ENCODE measurements at regions not wholly inside any gene's neighbourhood (a gene's known extent, or its start where the extent isn't known, plus 50 kb on each side); places are given as distances from the start of the nearest gene placed in this dataset.
"Not testable (repeated sequence)": the region's sequence is repeated elsewhere in the genome, so short reads cannot be mapped to it uniquely, and the experiment has no call there.

DNA sequence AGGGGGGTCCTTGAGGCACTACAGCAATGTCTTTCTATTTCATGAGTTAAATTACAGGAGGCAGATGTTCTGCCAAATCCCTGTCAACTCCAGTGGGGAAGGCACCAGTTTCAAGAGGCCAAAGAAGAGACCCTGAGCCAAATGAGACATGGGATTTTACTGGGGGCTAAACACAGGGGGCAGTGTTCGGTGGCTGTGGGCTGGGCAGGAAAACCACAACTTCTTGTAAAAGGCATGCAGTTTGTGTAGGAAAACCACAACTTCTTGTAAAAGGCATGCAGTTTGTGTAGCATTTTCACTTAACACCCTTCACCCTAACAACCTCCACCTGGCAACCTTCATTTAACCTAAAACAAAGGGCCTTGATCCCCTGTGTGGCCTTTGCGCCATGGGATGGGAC, 61.0 kb downstream of the POLR2M start:
- DNase-seq = no peak

DNA sequence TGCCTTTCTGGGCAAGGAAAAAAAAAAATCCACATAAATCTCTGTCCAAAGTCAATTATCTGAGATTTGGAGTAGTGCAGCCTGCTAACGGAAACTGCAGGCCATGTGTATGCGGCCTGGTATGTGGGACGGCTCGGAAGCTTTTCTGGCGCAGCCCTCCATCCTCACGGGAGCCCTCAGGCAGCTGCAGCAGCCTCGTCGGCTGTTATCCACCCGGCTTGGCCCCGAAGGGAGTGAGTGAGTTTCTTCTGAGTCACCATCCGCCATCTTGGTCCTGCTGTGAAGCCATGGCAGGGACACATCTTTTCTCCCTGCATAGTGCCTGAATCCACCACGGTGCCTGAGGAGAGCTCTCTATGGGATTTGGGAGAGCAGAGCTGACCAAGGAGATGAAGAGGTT, 62.8 kb downstream of the POLR2M start:
- no peak for DNase-seq

DNA sequence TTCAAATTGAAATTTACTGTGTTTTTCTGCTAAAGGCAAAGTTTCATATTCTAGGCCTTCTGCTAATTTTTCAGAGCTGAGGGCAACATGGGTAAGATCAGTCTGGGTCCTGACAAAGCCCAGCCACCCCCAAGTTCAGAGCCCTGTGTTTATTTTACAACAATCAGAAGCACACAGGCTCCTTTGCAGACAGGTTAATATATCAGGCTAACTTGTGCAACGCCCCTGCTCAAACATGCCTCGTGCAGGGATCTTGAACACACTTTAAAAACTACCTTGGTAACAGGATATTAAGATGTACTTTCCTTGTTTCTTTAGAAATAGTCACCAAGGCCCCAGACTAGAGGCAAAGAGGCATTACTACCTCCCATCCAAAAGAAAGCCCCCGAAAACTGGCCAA, 64.0 kb downstream of the POLR2M start:
- no peak for DNase-seq

DNA sequence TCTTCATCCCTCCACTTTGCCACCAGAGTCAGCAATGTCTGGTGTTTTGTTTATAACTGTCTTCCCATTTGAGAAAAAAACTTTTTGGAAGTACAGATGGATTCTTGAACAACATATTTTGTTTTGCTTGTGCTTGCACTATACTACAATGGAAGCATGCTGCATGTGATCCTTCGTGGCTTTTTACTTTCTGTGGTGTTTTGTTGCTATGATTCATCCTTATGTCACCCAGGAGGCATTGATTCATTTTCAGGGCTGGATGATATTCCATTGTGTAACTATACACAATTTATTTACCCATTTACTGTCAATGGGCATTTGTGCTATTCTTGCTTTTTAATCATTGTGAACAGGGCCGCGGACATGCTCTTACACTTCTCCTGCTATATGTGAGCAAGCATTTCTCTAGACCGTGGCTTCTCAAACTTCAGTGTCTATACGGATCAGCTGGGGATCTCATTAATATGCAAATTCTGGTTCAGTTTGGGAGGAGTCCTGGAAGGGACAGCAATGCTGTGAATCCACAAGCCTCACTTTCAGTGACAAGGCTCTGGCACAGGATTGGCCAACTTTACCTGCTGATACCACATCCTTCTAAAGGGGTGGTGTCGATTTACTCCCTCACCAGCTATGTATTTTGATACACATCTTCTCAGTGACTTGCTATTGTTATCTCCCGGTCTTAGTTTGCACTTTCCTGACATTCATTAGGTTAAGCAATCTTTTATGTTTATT, 65.9 kb downstream of the POLR2M start:
- no peak for DNase-seq

DNA sequence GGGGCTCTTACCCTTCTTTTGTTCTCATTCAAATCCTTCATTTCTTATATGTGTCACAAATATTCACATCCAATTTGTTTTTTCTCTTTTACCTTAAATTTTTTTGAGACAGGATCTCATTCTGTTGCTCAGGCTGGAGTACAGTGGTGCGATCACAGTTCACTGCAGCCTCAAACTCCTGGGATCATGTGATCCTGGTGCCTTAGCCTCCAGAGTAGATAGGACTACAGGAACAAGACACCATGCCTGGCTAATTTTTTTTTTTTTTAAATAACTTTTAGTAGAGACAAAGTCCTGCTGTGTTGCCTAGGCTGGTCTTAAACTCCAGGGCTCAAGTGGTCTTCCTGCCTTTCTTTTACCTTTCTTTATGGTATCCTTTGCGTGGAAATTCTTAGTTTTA, 66.5 kb downstream of the POLR2M start:
- DNase-seq = no peak

DNA sequence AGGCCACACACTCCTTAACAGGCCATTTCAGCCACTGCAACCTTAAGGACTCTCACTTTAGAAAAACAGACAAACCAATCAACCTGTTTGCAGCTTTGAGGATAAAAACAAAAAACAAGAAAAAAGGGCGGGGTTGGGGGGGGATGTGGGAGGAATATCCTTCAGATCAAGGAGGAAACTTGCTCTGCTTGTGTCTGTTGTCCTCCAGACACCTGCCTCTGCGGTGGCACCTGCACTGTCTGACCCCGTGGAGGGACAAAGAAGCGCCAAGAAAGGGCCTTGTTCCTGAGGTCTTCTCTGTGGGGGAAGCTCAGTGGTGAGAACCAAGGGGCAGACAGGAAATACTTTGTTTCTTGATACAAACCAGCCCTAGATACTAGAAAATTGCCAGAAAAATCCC, 70.5 kb downstream of the POLR2M start:
- no peak for DNase-seq

DNA sequence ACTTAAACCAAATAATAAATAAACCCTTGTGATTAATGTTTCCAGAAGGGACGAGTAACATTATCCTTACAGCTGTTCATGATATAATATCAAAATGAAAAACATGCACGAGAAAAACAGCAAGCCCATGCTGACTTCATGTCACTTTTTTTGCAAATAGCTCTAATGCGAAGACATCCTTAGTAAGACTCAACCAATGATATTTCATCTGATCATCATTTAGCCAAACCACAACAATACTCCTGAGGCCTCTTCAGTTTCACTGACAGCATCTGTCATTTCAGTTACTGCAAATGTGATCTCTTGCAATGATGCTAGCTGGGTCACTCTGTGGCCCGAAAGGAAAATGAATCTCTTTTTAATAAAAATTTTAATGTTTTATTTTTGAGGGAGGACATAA, 74.0 kb downstream of the POLR2M start:
- peak; percentile 24 for DNase-seq

DNA sequence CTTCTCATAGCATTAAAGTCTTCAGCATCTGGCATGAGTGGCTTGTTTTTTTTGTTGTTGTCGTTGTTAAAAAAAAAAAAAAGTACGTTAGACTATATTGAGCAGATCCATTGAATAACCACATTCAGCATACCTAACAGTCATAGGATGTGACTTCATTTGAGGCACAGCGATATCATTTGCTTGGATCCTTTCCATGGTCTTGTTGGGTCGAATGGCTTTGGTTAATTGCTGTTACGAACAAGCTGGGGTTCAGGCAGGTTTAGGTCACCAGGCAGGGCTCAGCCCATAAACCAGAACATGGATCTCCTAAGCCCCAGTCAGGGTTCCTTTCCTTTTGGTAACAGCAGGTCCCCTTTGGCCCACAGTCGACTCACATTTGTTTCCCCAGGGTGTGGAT, 76.2 kb downstream of the POLR2M start:
- DNase-seq = no peak

DNA sequence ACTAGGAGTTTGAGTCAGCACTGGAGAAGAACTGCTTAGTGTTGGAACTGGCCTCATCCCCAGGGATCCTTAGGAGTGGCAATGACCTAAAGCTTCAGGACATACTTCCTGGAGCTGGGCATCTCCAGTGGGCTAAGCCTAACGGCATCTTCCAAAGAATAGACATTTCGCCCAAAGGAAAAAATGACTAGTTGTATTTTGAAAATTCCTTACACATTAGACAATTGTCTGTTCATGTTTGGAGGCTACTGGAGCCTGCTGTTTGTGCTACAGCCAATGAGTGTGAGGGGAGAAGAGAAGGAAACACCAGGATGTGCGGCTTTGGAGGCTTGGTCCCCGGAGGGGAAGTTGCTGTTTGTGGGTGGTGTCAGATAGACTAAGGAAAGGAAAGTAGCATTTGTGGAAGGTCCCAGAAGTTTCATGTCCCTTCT, 77.6 kb downstream of the POLR2M start:
- DNase-seq = no peak

DNA sequence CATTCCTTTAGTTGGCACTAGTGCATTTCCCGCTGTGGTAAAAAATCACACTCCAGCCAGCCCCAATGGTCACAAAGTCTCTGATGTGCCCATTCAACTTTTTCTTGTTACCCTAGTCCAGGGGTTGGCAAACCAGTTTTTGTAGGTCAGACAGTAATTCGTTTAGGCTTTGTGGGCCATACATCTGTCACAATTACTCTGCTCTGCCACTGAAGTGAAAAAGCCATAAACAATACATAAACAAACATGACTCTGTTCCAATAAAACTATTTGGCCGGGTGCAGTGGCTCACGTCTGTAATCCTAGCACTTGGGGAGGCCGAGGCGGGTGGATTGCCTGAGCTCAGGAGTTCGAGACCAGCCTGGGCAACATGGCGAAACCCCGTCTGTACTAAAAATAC, 78.5 kb downstream of the POLR2M start:
- DNase-seq = no peak

DNA sequence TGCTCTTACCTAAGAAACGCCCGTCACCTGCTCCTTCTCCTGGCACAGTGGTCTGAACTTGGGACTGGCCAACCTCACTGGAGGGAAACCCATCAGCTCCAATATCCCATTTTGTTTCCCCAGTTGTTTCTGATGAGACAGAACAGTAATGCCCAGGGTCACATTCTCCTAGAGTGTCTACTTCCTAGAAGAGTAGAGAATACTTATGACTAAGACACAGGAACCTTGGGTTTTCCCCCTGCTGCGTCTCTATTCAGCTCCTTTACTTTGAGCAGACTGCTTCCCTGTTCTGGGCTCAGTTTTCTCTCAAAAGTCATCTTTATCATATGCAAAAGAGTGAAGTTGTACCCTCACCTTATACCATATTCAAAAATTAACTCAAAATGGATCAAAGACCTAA, 79.4 kb downstream of the POLR2M start:
- DNase-seq = no peak

DNA sequence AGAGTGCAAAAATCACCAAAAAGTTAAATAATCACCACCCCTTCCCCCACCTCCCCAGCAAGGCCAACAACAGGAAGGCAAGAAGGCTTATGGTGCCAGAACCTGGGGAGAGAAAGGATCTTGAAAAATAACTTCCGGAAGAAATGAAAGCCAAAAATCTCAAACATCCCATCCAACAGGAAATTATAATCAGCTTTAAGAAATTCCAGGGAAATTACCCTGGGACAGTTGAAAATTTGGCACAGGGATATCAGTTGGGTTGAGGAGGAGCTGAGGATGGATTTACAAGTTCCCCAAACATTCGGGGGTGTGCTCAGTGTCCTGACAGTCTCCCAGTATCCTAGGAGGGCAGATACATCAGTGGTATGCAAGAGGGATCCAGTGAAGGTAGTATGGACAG, 82.7 kb downstream of the POLR2M start:
- no peak for DNase-seq

DNA sequence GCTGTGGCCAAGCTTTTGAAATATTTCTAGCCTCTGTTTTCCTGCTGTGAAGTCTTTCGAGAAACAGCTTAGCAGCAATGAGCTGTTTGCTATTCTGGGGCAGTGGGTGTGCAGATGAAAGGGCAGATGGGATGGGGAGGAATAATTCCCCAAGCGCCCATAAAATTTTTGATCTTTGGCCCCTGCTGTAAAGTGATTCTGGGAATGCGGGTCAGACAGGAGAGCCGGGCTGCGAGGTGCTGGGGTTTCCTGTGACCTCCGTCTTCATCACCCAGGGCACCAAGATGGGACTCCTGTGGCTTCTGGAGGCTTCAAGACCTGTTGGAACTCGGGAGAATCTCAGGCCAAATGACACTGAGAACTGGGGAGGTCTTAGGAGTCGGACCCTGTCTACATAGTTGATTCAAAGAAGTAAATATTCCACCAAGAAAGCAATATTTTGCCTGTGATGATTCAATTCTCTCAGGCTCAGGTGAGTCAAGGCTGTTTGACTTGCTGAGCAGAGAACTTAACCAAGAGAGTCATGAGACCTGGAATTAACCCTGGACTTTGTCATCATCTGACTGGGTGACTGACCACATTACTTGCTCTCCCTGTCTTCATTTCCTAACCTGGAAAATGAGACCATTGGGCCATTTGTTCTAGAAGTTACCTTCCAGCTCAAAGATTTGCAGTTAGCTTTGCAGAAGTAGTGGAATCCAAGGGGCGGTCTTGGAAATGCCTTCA, 86.4 kb downstream of the POLR2M start:
- no peak for DNase-seq

DNA sequence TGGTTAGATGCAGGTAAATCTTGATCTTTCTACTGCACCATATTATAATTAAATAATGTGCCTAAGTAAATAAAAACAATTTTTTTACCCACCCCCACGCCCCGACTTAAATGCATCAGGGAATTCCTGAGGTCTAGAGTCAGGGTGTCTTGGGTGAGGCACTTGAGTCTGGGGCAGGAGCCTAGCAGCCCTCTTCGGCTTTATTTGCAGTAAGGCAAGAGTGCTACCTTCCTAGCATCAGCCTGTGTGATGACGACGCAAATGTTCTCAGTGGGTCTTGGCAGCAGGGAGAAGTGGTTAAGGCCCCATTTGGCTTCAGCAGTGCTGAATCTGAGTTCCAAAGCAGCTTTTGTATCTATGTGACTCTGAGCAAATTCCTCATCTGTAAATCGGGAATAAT, 88.7 kb downstream of the POLR2M start:
- DNase-seq = no peak

DNA sequence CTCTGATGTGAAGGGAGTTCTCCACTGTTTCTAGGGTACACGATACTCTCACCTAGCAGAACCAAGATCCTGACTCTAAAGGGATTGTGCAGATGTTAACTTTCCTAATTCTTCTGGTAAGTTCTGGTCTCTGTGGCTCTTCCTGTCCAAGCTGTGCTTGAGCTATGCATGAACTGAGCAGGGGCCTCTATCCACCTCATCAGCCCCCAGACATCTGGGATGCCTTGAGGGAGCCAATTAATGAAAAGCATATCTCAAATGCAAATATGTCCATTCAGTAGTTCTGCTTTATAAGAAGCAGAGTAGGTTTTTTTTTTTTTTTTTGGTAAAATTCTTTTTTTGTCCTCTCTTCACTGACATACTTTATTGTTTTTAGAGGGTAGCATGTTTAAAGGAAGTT, 89.6 kb downstream of the POLR2M start:
- no peak for DNase-seq

DNA sequence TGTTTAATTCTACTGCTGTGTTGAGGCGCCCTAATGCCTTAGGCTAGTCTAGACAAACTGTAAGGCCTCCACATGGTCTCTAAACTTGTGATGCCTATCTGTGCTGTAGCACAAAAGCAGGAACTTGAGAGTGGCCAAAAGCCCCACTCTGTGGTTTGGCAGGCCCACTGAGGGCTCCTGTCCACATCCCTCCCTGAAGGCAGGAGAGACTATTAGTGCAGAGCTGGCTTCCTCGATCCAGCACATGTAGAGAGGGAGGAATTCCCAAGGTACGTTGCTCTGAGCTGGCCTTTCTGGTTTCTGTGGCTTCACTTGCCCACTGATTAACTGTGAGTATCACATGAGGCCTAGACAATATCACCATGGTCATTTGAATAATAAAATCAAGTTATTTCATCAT, 90.6 kb downstream of the POLR2M start:
- DNase-seq = no peak

DNA sequence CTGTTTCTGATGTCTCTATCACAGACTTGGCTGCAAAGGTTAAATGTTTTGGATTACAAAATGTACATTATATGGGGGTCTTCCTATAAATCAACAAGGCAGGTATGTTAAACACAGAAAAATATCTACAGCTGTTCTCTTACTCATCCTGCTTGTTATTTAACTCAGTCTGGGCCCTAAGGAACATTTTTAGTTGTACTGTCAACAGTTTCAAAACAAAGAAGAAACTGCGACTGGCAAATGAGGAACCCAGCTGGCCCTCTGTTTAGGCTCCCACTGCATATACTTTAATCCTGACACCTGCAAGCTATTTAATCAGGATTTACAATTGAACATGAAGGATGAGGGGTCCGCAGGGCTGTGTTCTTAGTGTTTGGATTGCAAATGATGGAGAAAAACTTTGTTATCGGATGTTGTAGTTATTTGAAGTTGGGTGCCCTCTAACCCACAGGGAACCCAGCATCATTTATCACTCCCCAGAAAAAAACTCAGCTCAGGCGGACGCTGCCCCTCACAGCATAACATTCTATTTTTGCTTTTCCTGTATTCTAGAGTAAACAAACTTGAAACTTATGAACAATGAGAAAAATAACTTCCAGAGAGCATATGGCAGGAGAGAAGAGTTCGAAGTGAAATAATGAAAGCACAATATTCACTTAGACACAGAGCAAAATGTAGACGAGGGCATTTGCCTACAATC, 91.2 kb downstream of the POLR2M start:
- DNase-seq = no peak

DNA sequence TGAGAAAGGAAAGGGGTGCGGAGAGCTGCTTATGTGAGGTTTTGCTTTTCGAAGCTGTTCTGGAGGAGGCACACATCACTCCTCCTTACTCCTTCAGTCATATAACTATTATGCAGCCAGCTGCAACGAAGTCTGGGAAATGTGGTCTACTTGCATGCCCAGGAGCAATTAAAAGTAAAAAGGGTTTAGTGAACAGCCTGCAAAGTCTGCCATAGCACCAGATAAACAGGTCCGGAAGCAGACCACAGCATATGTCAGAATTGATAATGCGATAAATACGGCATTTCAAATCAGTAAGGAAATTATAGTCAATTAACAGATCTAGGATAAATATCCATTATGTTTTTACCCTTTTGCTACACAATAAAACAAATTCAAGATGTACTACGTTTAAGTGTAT, 99.5 kb downstream of the POLR2M start:
- DNase-seq = no peak

DNA sequence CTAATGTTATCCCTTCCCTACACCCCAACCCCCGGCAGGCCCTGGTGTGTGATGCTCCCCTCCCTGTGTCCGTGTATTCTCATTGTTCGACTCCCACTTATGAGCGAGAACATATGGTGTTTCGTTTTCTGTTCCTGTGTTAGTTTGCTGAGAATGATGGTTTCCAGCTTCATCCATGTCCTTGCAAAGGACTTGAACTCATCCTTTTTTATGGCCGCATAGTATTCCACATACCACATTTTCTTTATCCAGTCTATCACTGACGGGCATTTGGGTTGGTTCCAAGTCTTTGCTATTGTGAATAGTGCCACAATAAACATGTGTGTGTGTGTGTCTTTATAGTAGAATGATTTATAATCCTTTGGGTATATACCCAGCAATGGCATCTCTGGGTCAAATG, 102.8 kb downstream of the POLR2M start:
- DNase-seq = not testable (repeated sequence)

DNA sequence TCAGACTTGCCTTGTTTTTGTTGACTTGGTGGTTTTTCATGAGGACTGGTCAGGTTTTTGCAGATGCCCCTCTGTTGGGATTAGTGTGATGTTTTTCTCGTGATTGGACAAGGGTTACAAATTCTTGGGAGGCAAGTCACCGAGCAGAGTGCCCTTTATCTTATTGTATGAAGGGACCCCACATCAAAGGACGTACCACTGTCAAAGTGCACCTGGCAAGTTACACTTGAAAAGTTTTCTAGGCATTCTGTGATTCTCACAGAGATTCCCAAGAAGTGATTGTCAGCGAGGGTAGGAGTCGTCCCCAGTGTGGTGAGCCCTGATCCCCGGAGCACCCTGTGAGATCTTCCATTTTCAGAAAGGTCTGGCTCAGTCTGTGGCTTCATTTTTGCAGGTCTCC, 110.1 kb downstream of the POLR2M start:
- DNase-seq = no peak

DNA sequence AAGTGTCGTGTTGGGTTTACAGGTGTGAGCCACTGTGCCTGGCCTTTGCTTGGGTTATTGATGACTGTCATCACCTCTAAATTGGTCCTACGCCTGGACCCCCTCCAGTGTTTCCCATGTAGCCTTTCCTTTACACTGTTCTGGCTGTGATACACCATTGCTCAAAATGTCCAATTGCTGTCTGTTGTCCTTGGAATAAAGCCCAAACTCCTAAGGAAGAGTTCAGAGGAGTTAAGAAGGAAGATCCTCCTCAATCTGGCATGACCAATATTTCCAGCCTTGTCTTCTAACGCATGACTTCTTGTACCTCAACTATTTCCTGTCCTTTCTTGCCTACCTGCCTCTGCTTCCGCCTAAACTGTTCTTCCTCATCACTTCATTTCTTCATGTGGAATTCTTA, 113.1 kb downstream of the POLR2M start:
- no peak for DNase-seq

DNA sequence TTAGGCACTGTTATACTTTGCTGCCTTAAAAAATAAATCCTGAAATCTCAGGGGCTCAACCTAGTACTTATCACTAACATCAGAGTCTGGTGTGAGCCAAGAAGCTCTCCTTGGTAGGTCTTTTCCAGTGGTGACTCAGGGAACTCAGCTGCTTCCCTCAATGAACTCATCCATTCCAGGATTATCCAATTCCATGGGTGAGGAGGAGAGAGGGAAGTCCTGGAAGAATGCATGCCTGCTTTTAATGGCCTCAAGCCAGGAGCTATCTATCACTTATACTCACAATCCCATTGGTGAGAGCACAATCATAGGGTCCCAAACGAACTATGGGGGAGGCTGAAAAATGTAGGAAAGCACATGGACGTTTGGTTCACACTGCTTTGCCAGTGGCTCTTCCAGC, 113.6 kb downstream of the POLR2M start:
- DNase-seq = no peak

DNA sequence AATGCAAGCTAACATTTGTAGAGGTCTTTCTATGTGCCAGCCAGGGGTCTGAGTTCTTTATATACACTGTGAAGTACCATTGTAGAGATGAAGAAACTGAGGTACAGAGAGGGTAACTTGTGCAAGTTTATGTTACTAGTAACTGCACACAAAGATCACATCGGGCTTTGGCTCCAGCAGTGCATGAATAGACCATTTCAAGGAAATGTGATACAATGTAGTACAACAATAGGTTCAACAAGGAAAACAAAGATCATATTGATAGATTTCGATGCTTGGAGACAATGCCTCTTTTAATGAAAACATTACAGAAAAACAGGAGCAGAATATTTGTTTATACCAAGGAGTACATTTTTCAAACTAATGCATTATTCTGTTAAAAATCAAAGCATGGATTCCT, 115.3 kb downstream of the POLR2M start:
- no peak for DNase-seq

DNA sequence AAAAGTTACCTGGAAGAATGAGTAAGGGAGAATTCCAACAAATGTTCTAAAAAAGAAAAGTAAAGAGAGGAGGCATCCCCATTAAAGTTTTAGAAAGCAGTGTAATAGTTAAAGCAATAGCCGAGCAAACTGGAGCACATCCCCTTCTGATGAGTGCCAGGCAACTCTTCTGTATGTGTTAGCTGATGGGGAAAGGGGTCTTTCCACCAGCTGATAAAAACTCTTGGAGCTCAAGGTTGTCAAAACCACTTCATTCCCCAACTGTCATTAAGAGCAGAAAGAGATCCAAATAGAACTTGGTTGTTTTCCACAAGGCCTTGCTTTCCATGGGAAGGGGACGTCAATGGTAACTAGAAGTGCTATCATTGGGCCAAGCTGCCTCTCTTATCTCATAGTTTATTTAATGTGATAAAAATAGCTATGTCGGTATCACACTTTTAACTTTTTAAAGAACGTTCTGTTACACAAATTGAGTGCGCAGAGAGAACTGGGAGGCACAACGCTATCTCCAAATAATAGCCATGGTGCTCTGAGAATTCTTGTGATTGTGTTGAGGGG, 116.9 kb downstream of the POLR2M start:
- DNase-seq = no peak
